HG02610 (cell line): ENCODE measurements at regions not wholly inside any gene's neighbourhood (a gene's known extent, or its start where the extent isn't known, plus 50 kb on each side); places are given as distances from the start of the nearest gene placed in this dataset.

Experiments
- ATAC-seq: cut with Tn5 transposase; IDR thresholded peaks from one replicate; pipeline ENCODE4 v1.9.1; 2021; ENCODE audit warnings: mild to moderate bottlenecking, moderate library complexity; ENCODE audit not compliant: unreplicated experiment

GRCh38 chr12:115657081-115658013 lies 620.1 kb downstream of the MED13L start:
- ATAC-seq, result no peak

- no peak for ATAC-seq
Measured at GRCh38 chr12:115650026-115650425, 627.5 kb downstream of the MED13L start.

GRCh38 chr12:115648463-115648862 lies 629.0 kb downstream of the MED13L start:
- ATAC-seq, result no peak

- no peak for ATAC-seq
Measured at GRCh38 chr12:115646210-115646609, 631.3 kb downstream of the MED13L start.

GRCh38 chr12:115640929-115641328 lies 636.6 kb downstream of the MED13L start:
- no peak for ATAC-seq

GRCh38 chr12:115639648-115640012 lies 637.9 kb downstream of the MED13L start:
- ATAC-seq, result no peak

GRCh38 chr12:115638733-115639647 lies 638.5 kb downstream of the MED13L start:
- ATAC-seq, result no peak

GRCh38 chr12:115636546-115636945 lies 640.9 kb downstream of the MED13L start:
- no peak for ATAC-seq

GRCh38 chr12:115632308-115632707 lies 645.2 kb downstream of the MED13L start:
- ATAC-seq, result no peak

GRCh38 chr12:115630136-115630535 lies 647.4 kb downstream of the MED13L start:
- ATAC-seq, result no peak

GRCh38 chr12:115626210-115626609 lies 651.3 kb downstream of the MED13L start:
- ATAC-seq, result no peak

- ATAC-seq, result no peak
Measured at GRCh38 chr12:115623764-115624334, 653.6 kb downstream of the MED13L start.

- ATAC-seq, result no peak
Measured at GRCh38 chr12:115623275-115623674, 654.2 kb downstream of the MED13L start.

- ATAC-seq, result no peak
Measured at GRCh38 chr12:115620816-115621215, 656.7 kb downstream of the MED13L start.

GRCh38 chr12:115619889-115620288 lies 657.6 kb downstream of the MED13L start:
- ATAC-seq, result no peak

- no peak for ATAC-seq
Measured at GRCh38 chr12:115619061-115619460, 658.4 kb downstream of the MED13L start.

GRCh38 chr12:115618105-115618504 lies 659.4 kb downstream of the MED13L start:
- ATAC-seq, result no peak

- ATAC-seq, result no peak
Measured at GRCh38 chr12:115617391-115617790, 660.1 kb downstream of the MED13L start.

- no peak for ATAC-seq
Measured at GRCh38 chr12:115611477-115611876, 666.0 kb downstream of the MED13L start.

GRCh38 chr12:115609347-115609746 lies 668.1 kb downstream of the MED13L start:
- no peak for ATAC-seq

- ATAC-seq, result no peak
Measured at GRCh38 chr12:115606040-115606439, 671.5 kb downstream of the MED13L start.
